Left renal pelvis (tissue), 4 donors: ENCODE measurements at regions not wholly inside any gene's neighbourhood (a gene's known extent, or its start where the extent isn't known, plus 50 kb on each side); places are given as distances from the start of the nearest gene placed in this dataset.

ENCODE experiments used
- DNase-seq, 4 donors: peaks; one replicate each; pipeline ENCODE4 v3.0.0-alpha.2; 2013; ENCODE audit warnings: low read depth in 4 of 4, low spot score in 3 of 4

- no peak for DNase-seq
Measured at GRCh38 chr5:68405784-68406743, 190.5 kb downstream of the PIK3R1 start.

GRCh38 chr5:68406767-68407241 lies 191.2 kb downstream of the PIK3R1 start:
- no peak for DNase-seq

GRCh38 chr5:68407311-68408239 lies 192.0 kb downstream of the PIK3R1 start:
- DNase-seq = no peak

- no peak for DNase-seq
Measured at GRCh38 chr5:68408345-68408871, 192.9 kb downstream of the PIK3R1 start.

GRCh38 chr5:68409259-68409658 lies 193.7 kb downstream of the PIK3R1 start:
- no peak for DNase-seq

- no peak for DNase-seq
Measured at GRCh38 chr5:68411161-68411560, 195.6 kb downstream of the PIK3R1 start.

GRCh38 chr5:68415177-68416085 lies 199.9 kb downstream of the PIK3R1 start:
- no peak for DNase-seq

- no peak for DNase-seq
Measured at GRCh38 chr5:68416714-68417113, 201.2 kb downstream of the PIK3R1 start.

- DNase-seq = no peak
Measured at GRCh38 chr5:68418201-68418600, 202.6 kb downstream of the PIK3R1 start.

GRCh38 chr5:68418680-68419079 lies 203.1 kb downstream of the PIK3R1 start:
- no peak for DNase-seq

- DNase-seq = no peak
Measured at GRCh38 chr5:68419081-68419636, 203.6 kb downstream of the PIK3R1 start.

GRCh38 chr5:68419637-68420452 lies 204.3 kb downstream of the PIK3R1 start:
- DNase-seq = no peak

GRCh38 chr5:68420476-68421344 lies 205.2 kb downstream of the PIK3R1 start:
- no peak for DNase-seq

GRCh38 chr5:68421485-68422220 lies 206.1 kb downstream of the PIK3R1 start:
- no peak for DNase-seq

GRCh38 chr5:68423154-68423811 lies 207.7 kb downstream of the PIK3R1 start:
- DNase-seq = no peak

- DNase-seq = no peak
Measured at GRCh38 chr5:68424799-68425537, 209.4 kb downstream of the PIK3R1 start.
